ENCODE measurements at regions not wholly inside any gene's neighbourhood (a gene's known extent, or its start where the extent isn't known, plus 50 kb on each side); places are given as distances from the start of the nearest gene placed in this dataset.

DNA sequence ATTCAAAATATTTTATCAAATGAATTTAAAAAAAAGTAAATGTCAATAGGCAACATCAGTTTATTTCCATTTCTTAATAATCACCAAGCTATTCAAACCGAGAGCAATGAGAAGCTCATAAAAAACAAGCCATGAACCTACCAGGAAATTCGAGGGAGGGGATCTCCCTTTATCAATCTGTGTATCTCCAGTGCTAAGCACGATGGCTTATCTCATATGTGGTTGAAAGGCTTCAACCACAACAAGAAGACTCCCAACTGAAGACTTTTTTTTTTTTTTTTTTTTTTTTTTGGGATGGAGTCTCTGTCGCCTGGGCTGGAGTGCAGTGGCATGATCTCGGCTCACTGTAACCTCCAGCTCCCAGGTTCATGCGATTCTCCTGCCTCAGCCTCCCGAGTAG lies 833.3 kb downstream of the USP25 start:
- TF ChIP-seq, protein P1, sequence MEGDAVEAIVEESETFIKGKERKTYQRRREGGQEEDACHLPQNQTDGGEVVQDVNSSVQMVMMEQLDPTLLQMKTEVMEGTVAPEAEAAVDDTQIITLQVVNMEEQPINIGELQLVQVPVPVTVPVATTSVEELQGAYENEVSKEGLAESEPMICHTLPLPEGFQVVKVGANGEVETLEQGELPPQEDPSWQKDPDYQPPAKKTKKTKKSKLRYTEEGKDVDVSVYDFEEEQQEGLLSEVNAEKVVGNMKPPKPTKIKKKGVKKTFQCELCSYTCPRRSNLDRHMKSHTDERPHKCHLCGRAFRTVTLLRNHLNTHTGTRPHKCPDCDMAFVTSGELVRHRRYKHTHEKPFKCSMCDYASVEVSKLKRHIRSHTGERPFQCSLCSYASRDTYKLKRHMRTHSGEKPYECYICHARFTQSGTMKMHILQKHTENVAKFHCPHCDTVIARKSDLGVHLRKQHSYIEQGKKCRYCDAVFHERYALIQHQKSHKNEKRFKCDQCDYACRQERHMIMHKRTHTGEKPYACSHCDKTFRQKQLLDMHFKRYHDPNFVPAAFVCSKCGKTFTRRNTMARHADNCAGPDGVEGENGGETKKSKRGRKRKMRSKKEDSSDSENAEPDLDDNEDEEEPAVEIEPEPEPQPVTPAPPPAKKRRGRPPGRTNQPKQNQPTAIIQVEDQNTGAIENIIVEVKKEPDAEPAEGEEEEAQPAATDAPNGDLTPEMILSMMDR (IDR thresholded peaks at IDR 0.05; ENCODE audit: low read depth, low read length): no peak
- no peak for TF ChIP-seq EZH2phosphoT487 (IDR thresholded peaks at IDR 0.05; ENCODE audit: low read depth)
